Loucy (cell line): ENCODE measurements at regions not wholly inside any gene's neighbourhood (a gene's known extent, or its start where the extent isn't known, plus 50 kb on each side); places are given as distances from the start of the nearest gene placed in this dataset.

Experiments
- H2AFZ ChIP-seq: fragments of 200-600 bp; sonication (generic); 2 replicates; pipeline ENCODE4 v1.6.0; 2016; ENCODE audit warnings: antibody characterized with exemption, mild to moderate bottlenecking, low read length, moderate library complexity
- H3F3A ChIP-seq: fragments of 200-600 bp; 2 replicates; pipeline ENCODE4 v1.6.0; 2016; ENCODE audit warnings: antibody characterized with exemption, low read depth, mild to moderate bottlenecking
- H3K27me3 ChIP-seq: fragments of 200-600 bp; sonication (generic); 2 replicates; pipeline ENCODE4 v1.6.1; 2014; ENCODE audit warnings: low read length, mild to moderate bottlenecking; ENCODE audit not compliant: insufficient read depth, poor library complexity, severe bottlenecking
- H3K36me3 ChIP-seq: fragments of 200-600 bp; sonication (generic); 2 replicates; pipeline ENCODE4 v1.6.1; 2016; ENCODE audit warnings: low read length; ENCODE audit not compliant: insufficient read depth
- H3K4me1 ChIP-seq: fragments of 200-600 bp; sonication (generic); 2 replicates; pipeline ENCODE4 v1.5.1; 2014; ENCODE audit warnings: low read length, mild to moderate bottlenecking; ENCODE audit not compliant: insufficient read depth, poor library complexity, severe bottlenecking
- H3K4me2 ChIP-seq: fragments of 200-600 bp; sonication (generic); 2 replicates; pipeline ENCODE4 v1.6.0; 2014; ENCODE audit warnings: antibody characterized with exemption, low read length, low read depth, mild to moderate bottlenecking; ENCODE audit not compliant: poor library complexity, severe bottlenecking
- H3K4me3 ChIP-seq: fragments of 200-600 bp; sonication (generic); 2 replicates; pipeline ENCODE4 v1.5.1; 2014; ENCODE audit warnings: low read length, mild to moderate bottlenecking, mixed read lengths; ENCODE audit not compliant: poor library complexity, severe bottlenecking
- H3K79me2 ChIP-seq: fragments of 200-600 bp; sonication (generic); 2 replicates; pipeline ENCODE4 v1.6.1; 2014; ENCODE audit warnings: low read length; ENCODE audit not compliant: insufficient read depth
- H3K9ac ChIP-seq: fragments of 200-600 bp; sonication (generic); 2 replicates; pipeline ENCODE4 v1.6.0; 2014; ENCODE audit warnings: mild to moderate bottlenecking, low read depth, low read length, moderate library complexity; ENCODE audit not compliant: poor library complexity, severe bottlenecking
- H3K9me2 ChIP-seq: fragments of 200-600 bp; sonication (generic); replicated peaks from 2 replicates; pipeline ENCODE4 v1.6.1; 2016; ENCODE audit warnings: low read depth, low read length, mixed read lengths
- H3K9me3 ChIP-seq: fragments of 200-600 bp; sonication (generic); 2 replicates; pipeline ENCODE4 v1.6.1; 2014; ENCODE audit warnings: mild to moderate bottlenecking, antibody characterized with exemption, low read length, low read depth; ENCODE audit not compliant: insufficient read depth
- H4K20me1 ChIP-seq: fragments of 200-600 bp; sonication (generic); 2 replicates; pipeline ENCODE4 v1.6.0; 2014; ENCODE audit warnings: antibody characterized with exemption, low read length, mild to moderate bottlenecking; ENCODE audit not compliant: insufficient read depth, poor library complexity, severe bottlenecking
- CTCF ChIP-seq: fragments of 200-600 bp; sonication (generic); conservative IDR thresholded peaks from 2 replicates; pipeline ENCODE4 v1.5.1; 2014; ENCODE audit warnings: mild to moderate bottlenecking, antibody characterized with exemption, low read length
- EZH2phosphoT487 ChIP-seq: fragments of 200-600 bp; IDR thresholded peaks from 2 replicates; pipeline ENCODE4 v1.6.1; 2018; ENCODE audit warnings: antibody characterized with exemption, mild to moderate bottlenecking, moderate library complexity, borderline replicate concordance

DNA sequence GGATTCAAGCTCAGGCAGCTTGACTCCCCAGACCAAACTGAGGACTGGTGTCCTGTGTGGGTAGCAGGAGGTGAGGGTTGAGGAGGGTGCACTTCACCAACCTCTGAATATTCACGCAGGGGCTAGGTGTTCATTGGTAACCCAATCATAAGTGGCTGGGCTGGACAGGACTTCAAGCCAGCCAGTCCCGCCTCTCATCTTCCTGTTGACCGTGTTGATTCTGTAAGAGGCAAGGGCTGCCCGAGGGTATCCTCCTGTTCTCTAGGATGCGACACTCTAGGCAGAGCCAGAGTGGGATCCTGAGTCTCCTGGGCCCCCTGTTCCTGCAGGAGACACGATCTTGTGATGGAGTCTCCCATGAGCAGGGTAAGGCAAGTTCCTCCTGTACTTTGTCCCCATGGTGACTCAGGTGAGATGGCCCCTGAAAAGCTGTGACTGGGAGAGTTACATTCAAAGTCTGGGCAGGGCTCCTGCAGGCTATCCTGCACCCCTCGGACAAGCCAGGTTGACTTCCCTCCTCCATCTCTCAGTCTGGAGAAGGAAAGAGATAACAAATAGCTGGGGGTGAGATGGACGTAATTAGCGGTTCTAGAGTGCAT lies 58.1 kb upstream of the POMGNT2 start:
- TF ChIP-seq EZH2phosphoT487 (no peak), CTCF (no peak)
- H3K9me2 ChIP-seq, result no peaks in the 10 kb centered on the region
- H3K36me3 ChIP-seq, result no peaks in the 10 kb centered on the region
- no peak overlapping the region for H3K4me2 ChIP-seq
- peaks cover 10% of the 10 kb centered on the region for H3K4me1 ChIP-seq
- no peaks in the 10 kb centered on the region for H3K27me3 ChIP-seq
- no peaks in the 10 kb centered on the region for H3F3A ChIP-seq
- no peak overlapping the region for H2AFZ ChIP-seq
- no peak overlapping the region for H3K4me3 ChIP-seq
- no peak overlapping the region for H3K9ac ChIP-seq
- no peaks in the 10 kb centered on the region for H4K20me1 ChIP-seq
- H3K79me2 ChIP-seq, result no peaks in the 10 kb centered on the region
- peaks cover 16% of the 10 kb centered on the region for H3K9me3 ChIP-seq

- Histone ChIP-seq H3K4me3 (no peak overlapping the region), H3K4me2 (no peak overlapping the region), H3K27me3 (no peaks in the 10 kb centered on the region), H3K9me3 (peaks cover 16% of the 10 kb centered on the region), H3K36me3 (no peaks in the 10 kb centered on the region), H2AFZ (peak overlapping the region; percentile 4; the same call in 1 of the 2 replicates), H3K9ac (no peak overlapping the region), H3K4me1 (peaks cover 10% of the 10 kb centered on the region), H4K20me1 (no peaks in the 10 kb centered on the region), H3K79me2 (no peaks in the 10 kb centered on the region), H3K9me2 (no peaks in the 10 kb centered on the region), H3F3A (no peaks in the 10 kb centered on the region)
- TF ChIP-seq CTCF, result peak; percentile 71
- TF ChIP-seq EZH2phosphoT487, result no peak
Measured at GRCh38 chr3:43162230-43163084, 56.6 kb upstream of the POMGNT2 start.

GRCh38 chr3:43161684-43162229 lies 55.9 kb upstream of the POMGNT2 start:
- no peak overlapping the region for H3K4me3 ChIP-seq
- no peak overlapping the region for H3K9ac ChIP-seq
- peaks cover 10% of the 10 kb centered on the region for H3K4me1 ChIP-seq
- H3K27me3 ChIP-seq, result no peaks in the 10 kb centered on the region
- H2AFZ ChIP-seq, result no peak overlapping the region
- H3K9me2 ChIP-seq, result no peaks in the 10 kb centered on the region
- no peaks in the 10 kb centered on the region for H3K36me3 ChIP-seq
- H3F3A ChIP-seq, result no peaks in the 10 kb centered on the region
- no peaks in the 10 kb centered on the region for H4K20me1 ChIP-seq
- no peak overlapping the region for H3K4me2 ChIP-seq
- H3K79me2 ChIP-seq, result no peaks in the 10 kb centered on the region
- H3K9me3 ChIP-seq, result peaks cover 12% of the 10 kb centered on the region
- TF ChIP-seq CTCF (no peak), EZH2phosphoT487 (no peak)
